ENCODE measurements at regions not wholly inside any gene's neighbourhood (a gene's known extent, or its start where the extent isn't known, plus 50 kb on each side); places are given as distances from the start of the nearest gene placed in this dataset.

DNA sequence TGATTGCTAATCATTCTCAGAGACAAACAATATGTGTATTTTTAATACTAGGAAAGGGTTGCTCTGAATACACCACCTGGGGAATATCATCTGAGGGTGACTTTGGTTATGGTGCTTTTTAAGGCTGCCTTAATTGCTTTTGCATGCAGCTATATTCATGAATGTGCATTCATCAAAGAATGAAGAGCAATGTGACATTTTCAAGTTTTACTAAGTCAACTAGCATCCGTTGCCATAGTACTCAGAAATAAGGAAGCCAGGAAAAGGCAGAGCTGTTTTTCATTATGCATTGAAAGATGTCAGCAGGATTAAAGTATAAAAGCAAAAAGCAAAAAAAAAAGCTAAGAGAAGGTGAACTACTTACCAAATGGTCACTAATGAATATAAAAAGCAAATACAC, 67.4 kb upstream of the PCDH18 start:
- no peak for TF ChIP-seq POLR2AphosphoS5 (IDR thresholded peaks at IDR 0.05; ENCODE audit: low read depth)
- no peak for TF ChIP-seq EZH2phosphoT487 (IDR thresholded peaks at IDR 0.05; ENCODE audit: unreplicated experiment)
- TF ChIP-seq, protein P1, sequence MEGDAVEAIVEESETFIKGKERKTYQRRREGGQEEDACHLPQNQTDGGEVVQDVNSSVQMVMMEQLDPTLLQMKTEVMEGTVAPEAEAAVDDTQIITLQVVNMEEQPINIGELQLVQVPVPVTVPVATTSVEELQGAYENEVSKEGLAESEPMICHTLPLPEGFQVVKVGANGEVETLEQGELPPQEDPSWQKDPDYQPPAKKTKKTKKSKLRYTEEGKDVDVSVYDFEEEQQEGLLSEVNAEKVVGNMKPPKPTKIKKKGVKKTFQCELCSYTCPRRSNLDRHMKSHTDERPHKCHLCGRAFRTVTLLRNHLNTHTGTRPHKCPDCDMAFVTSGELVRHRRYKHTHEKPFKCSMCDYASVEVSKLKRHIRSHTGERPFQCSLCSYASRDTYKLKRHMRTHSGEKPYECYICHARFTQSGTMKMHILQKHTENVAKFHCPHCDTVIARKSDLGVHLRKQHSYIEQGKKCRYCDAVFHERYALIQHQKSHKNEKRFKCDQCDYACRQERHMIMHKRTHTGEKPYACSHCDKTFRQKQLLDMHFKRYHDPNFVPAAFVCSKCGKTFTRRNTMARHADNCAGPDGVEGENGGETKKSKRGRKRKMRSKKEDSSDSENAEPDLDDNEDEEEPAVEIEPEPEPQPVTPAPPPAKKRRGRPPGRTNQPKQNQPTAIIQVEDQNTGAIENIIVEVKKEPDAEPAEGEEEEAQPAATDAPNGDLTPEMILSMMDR (conservative IDR thresholded peaks at IDR 0.05; ENCODE audit: low read depth in 2 of 2) = no peak
- no peak for TF ChIP-seq JUNB (IDR thresholded peaks at IDR 0.05; ENCODE audit: unreplicated experiment)
